HG02970 (cell line): ENCODE measurements at regions not wholly inside any gene's neighbourhood (a gene's known extent, or its start where the extent isn't known, plus 50 kb on each side); places are given as distances from the start of the nearest gene placed in this dataset.

ENCODE experiments used
- ATAC-seq: cut with Tn5 transposase; IDR thresholded peaks from one replicate; pipeline ENCODE4 v1.9.1; 2021; ENCODE audit warnings: mild to moderate bottlenecking, moderate library complexity, moderate number of reproducible peaks; ENCODE audit not compliant: unreplicated experiment, low FRiP score

DNA sequence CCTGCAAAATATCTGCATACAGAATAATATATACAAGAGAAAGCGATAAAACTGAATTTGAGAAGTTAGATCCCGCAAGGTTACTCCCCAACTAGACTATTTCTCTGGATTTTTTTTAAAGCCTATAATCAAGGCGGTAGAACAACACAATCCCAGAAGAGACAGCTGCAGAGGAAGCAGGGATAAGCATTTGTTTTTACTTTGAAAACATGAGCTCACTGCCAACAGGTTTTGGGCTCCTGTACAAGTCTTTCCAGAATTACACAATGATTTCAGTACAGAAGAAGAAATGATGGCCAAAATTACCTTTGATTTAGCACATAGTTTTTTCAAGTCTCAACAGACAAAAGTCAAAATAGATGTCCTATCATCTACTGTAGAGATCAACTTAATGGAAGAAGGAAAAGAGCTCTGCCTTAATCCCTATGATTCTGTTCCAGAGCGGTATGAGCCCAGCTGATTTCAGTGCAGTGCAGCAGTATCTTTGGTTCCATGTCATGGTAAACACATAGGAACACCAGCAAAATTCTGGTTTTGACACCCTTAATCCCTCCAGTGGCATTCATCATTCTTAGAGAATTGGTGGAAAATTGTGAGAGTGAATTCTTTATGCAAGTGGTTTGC is 304.3 kb downstream of the HDGFL1 start:
- no peak for ATAC-seq

GRCh38 chr6:22875845-22876244 is 306.5 kb downstream of the HDGFL1 start:
- no peak for ATAC-seq

GRCh38 chr6:22878324-22878701 is 308.9 kb downstream of the HDGFL1 start:
- ATAC-seq: no peak

DNA sequence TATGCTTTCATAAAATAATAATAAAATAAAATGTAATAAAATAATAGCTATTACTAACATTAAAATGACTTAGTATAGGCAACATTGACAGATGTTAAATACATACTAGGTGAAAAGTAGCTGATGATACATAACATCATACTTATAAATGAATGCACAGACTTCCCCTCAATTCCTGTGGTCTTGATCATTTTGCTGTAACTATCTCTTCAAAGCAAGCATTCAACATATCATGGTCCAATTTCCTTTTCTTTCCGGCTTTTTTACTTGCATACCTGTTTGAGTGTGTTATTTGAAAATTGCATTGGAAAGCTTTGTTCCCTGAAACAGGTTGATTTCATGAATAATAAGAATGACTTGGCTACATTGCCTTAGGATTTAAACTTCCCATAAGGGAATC is 309.3 kb downstream of the HDGFL1 start:
- no peak for ATAC-seq

DNA sequence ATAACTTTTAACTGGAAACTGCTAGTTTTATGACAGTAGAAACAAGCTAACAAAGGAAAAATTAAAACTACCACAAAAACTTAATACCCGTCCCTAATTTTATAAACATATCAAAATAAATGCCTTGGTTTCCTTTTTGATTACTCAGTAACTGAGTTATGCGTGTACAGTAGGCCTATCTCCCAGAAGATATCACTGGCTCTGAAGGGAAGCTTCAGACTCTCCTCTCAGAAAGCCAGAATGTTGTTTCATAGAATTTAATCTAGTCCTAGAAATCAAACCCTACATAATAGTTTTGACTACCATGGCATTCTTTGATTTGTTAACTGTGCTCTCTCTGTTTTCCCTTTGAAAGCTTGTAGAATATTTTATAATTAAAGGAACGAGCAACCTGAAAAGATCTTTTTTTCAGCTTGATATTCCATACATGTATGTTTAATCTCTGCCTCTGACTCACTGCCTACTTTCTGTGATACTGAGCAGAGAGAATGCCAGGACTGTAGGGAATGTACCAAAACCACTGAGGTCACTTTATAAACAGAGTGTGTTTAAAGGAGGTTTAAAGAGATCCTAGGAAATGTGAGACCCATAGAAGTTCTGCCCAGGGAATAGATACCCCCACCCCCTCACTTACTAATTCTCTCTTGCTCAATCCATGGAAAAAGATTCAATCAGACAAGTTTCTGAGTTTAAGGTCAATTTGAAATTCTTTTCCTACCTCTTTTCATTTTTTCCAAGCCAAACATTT is 311.5 kb downstream of the HDGFL1 start:
- no peak for ATAC-seq

DNA sequence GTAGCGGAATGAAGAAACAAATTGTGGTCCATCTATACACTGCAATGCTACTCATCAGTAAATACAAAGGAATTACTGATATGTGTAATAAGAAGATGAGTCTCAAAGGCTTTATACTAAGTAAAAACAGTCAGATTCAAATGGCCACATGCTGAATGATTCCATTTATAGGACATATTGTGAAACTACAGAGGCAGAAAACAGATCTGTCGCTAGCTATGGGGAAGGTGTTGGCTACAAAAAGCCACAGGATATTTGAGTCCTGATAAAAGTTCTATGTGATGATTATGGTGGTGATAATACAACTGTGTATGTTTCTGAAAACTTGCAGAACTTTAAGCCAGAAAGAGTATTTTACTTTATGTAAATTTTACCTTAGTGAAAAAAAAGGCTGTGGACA is 313.2 kb downstream of the HDGFL1 start:
- no peak for ATAC-seq

GRCh38 chr6:22883061-22883717 is 313.8 kb downstream of the HDGFL1 start:
- ATAC-seq: no peak

GRCh38 chr6:22884456-22884855 is 315.1 kb downstream of the HDGFL1 start:
- no peak for ATAC-seq

GRCh38 chr6:22886650-22887581 is 317.6 kb downstream of the HDGFL1 start:
- ATAC-seq: no peak

- no peak for ATAC-seq
Observed at GRCh38 chr6:22888163-22888752, 318.9 kb downstream of the HDGFL1 start.

DNA sequence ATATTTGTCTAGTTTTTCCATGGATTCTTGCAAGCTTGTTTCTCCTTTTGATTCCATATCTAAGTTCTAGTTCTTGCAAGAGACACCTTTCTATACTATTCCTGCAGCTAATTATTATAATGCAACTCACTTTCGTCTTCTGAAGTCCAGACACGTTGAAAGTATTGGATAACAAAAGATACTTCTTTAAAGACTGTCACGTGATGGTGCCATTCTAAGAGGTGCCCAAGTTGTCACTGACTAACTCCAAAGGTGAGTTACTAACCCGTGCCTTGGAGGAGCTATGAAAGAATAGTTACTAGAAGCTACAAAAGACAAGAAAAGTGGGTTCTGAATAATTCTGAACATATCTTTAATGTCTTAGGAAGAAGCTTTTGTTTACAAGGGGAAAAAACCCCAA is 322.6 kb downstream of the HDGFL1 start:
- ATAC-seq: no peak

DNA sequence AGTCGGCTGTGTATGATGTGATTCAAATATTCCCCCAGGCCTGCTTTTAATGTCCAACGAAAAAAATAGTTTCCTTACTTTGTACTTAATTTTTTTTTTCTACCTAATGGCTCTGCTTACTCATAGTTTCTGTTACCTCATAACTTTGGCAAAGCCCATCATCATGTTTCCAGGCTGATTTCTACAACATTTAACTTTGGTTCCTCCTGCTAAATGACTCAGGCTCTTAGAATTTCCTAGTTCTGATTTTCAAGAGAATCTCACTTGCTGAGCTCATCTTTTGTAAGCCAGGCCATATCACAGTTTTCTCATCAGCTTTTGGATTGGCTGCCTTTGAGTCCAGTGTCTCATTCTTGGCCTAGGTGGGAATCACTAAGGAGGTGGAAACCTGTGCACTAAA is 323.1 kb downstream of the HDGFL1 start:
- ATAC-seq: no peak

- no peak for ATAC-seq
Observed at GRCh38 chr6:22896696-22897095, 327.3 kb downstream of the HDGFL1 start.

DNA sequence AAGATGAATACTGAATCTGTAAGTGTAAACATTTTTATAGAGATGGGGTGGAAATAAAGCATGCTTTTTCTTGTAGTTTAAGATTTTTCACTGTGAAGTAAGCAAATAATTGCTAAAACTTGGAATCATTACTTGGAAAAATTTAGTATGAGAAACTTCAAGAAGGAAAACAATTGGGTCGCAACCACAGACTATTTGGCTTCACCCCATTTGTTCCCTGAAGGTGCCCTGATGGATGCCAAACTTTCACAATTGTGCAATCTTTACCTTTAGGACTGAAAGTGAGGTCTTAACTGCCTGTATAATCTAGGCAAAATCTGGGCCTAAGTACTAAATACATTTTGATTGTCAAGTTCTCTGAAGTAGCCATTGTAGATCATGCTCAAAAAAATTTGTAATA is 330.1 kb downstream of the HDGFL1 start:
- ATAC-seq: no peak

DNA sequence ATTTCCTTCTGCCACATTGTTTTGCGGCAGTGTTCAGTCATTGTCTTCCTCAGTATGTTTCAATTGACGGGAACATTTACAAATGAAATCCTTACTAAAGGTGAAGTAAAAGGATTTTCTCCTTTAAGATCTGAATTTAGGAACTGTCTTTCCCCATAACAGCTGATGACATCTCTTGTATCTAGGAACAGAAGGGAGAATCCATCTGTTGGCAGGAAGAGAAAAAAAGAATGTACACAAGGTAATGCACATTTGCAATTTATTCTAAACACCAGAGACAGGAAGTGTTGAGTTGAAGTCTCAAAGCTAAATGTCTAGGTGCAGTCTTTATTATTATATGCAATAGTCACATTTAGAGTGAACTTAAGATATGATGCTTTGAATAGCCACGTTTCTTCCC is 334.5 kb downstream of the HDGFL1 start:
- ATAC-seq: no peak

- no peak for ATAC-seq
Observed at GRCh38 chr6:22904431-22904830, 335.1 kb downstream of the HDGFL1 start.

- ATAC-seq: no peak
Observed at GRCh38 chr6:22906091-22906549, 336.8 kb downstream of the HDGFL1 start.

DNA sequence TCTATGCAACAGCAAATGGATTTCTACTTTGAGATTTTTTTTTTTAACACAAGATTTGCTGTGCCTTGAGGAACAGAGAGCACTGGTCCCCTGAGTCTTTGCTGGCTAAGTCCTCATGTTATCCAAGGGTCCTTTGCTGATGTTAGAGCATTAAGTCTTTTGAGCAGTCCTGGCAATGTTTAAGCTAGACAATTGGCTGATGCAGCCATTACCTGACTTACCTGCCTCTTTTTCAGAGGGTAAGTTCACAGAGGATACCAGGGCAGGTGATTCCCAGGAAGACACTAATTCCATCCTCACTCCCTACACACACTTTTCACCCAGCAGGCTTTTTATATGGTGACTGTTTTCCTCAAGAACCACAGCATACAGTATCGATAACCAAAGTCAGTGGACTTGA is 337.7 kb downstream of the HDGFL1 start:
- no peak for ATAC-seq

DNA sequence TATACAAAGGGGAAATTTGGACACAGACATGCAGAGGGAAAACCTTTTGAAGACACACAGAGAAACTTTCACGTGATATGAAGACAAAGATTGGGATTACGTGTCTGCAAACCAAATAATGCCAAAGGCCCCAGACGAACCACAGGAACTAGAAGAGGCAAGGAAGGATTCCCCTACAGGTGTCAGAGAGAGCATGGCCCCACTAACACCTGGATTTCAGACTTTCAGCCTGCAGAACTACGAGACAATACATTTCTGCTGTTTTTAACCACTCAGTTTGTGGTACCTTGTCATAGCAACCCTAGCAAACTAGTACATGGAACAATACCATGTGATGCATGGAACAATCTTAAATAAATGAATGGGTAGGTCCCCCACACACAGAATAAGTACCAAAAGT is 341.0 kb downstream of the HDGFL1 start:
- ATAC-seq: no peak

DNA sequence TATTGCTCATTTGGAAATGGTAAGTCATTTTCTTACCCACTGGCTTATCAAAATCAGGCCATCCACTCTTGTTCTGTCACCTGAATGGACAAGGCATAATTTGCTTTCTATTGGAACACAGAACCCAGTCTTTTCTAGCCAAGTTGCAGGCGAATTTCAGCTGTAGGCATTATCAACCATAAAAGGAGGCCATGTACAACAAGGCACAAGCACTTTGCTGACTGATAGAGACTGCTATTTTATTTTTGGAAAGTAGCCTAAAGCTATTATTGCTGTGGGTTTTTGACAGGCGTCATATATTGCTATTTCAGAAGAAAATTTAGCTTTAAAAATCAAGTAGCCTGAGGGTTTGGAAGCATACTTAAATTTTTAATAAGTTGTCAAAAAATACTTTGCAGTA is 344.2 kb downstream of the HDGFL1 start:
- ATAC-seq: no peak
